GM18505 (cell line): ENCODE measurements at regions not wholly inside any gene's neighbourhood (a gene's known extent, or its start where the extent isn't known, plus 50 kb on each side); places are given as distances from the start of the nearest gene placed in this dataset.
A peak's percentile ranks its signal among the peaks of the same experiment; 100 is the strongest.
"Not testable (repeated sequence)": the region's sequence is repeated elsewhere in the genome, so short reads cannot be mapped to it uniquely, and the experiment has no call there.

Experiments
- ATAC-seq: cut with Tn5 transposase; IDR thresholded peaks from one replicate; pipeline ENCODE4 v1.9.1; 2021; ENCODE audit not compliant: unreplicated experiment
- POLR2A ChIP-seq: IDR thresholded peaks from 4 replicates; pipeline ENCODE4 v1.6.1; 2011; ENCODE audit warnings: borderline replicate concordance; ENCODE audit not compliant: insufficient read depth, insufficient read length; ENCODE audit errors: extremely low read depth

GRCh38 chr10:59047180-59047579, 129.3 kb upstream of the PHYHIPL start:
- ATAC-seq: no peak

GRCh38 chr10:59047957-59048618, 128.4 kb upstream of the PHYHIPL start:
- no peak for TF ChIP-seq POLR2A
- ATAC-seq: peak; percentile 96

More at GRCh38 chr10:59047180-59047579, 129.3 kb upstream of the PHYHIPL start:
- TF ChIP-seq POLR2A: no peak

GRCh38 chr10:59053502-59053901, 122.9 kb upstream of the PHYHIPL start:
- not testable (repeated sequence) for ATAC-seq

- ATAC-seq: no peak
- no peak for TF ChIP-seq POLR2A
These were observed 121.4 kb upstream of the PHYHIPL start for GRCh38 chr10:59055045-59055444.

GRCh38 chr10:59057345-59057744, 119.1 kb upstream of the PHYHIPL start:
- no peak for TF ChIP-seq POLR2A
- ATAC-seq: no peak

GRCh38 chr10:59060852-59061251, 115.6 kb upstream of the PHYHIPL start:
- TF ChIP-seq POLR2A: no peak
- ATAC-seq: peak; percentile 73

- no peak for ATAC-seq
- no peak for TF ChIP-seq POLR2A
These were observed 113.0 kb upstream of the PHYHIPL start for GRCh38 chr10:59063491-59063890.

- no peak for TF ChIP-seq POLR2A
- no peak for ATAC-seq
These were observed 112.3 kb upstream of the PHYHIPL start for GRCh38 chr10:59064080-59064692.

GRCh38 chr10:59064759-59065539, 111.5 kb upstream of the PHYHIPL start:
- no peak for TF ChIP-seq POLR2A
- no peak for ATAC-seq

GRCh38 chr10:59068581-59069191, 107.8 kb upstream of the PHYHIPL start:
- no peak for TF ChIP-seq POLR2A
- ATAC-seq: no peak

GRCh38 chr10:59072038-59072437, 104.4 kb upstream of the PHYHIPL start:
- TF ChIP-seq POLR2A: no peak
- no peak for ATAC-seq

- no peak for ATAC-seq
- TF ChIP-seq POLR2A: no peak
These were observed 102.9 kb upstream of the PHYHIPL start for GRCh38 chr10:59073456-59074053.

GRCh38 chr10:59075576-59075975, 100.9 kb upstream of the PHYHIPL start:
- TF ChIP-seq POLR2A: no peak

More at GRCh38 chr10:59075576-59075975, 100.9 kb upstream of the PHYHIPL start:
- ATAC-seq: no peak
